GM21360 (cell line): ENCODE measurements at regions not wholly inside any gene's neighbourhood (a gene's known extent, or its start where the extent isn't known, plus 50 kb on each side); places are given as distances from the start of the nearest gene placed in this dataset.

ENCODE experiments used
- ATAC-seq: cut with Tn5 transposase; IDR thresholded peaks from one replicate; pipeline ENCODE4 v1.9.1; 2021; ENCODE audit warnings: mild to moderate bottlenecking, moderate library complexity; ENCODE audit not compliant: unreplicated experiment

DNA sequence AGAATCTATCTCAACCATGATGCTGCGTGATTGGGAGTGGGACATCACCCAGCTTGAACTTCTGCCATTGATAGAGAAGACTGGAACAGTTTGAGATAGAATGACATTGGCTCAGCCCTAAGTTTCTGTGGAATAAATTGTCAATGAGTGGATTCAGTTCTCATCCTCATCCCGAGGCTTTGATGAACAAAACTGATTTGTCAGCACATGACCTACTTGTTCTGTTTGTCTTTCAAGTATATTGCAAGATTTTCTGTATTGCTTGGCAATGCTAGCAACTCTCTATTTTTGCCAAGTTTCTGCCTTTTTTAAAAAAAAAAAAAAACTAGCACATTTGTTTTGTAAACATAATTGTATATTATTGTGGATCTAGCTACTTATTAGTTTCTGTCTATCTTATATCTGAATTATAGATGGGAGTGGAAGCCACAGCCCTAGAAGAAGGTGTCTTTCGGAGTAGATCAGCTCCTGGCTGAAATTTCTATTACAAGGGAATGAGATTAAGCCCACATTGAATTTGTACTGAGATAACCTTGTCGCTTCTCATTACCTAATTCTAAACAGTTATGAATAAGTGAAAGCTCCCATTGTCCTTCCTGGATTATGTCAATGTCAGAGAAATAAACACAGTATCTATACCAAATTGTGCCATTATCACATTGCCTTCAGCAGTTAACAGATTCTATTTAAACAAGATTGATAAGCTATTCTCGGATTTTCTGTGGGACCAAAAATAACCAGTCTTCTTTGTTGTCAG is 166.1 kb downstream of the TNFSF13B start:
- ATAC-seq: no peak

DNA sequence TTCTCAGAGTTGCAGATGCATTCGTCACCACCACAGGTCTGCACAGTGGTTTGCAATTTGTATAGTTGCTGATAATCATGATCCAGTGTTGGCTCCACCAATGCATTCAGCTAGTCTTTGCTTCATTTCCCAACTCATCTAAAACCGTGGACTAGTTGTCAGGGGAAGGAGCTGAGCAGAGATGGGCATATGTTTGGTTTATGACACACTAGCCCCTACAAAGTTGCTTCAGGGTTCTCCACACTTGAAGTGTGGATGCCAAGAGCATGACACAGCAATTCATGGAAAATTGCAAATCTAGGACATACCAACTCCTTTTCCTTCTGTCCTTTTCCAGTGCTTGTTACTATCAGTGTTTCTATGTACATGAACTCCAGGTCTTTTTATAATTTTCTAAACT is 168.0 kb downstream of the TNFSF13B start:
- ATAC-seq: no peak

DNA sequence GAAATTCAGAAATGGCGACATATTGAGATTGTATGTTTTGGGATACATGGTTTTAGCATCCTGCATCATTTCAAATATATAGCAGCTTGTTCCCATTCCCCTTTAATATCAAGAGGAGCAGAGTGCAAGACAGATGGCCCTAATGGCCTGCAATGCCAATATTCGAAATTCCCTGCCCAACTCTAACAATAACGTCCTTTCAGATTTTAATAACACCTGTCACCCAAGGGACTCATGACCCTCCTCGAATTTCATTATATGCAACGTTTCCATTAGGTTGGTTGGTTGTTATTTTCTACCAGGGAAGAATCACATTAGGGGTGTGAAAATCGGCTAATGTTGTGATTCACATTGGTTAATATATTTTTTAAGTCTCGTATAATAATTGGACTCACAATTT is 170.0 kb downstream of the TNFSF13B start:
- no peak for ATAC-seq

DNA sequence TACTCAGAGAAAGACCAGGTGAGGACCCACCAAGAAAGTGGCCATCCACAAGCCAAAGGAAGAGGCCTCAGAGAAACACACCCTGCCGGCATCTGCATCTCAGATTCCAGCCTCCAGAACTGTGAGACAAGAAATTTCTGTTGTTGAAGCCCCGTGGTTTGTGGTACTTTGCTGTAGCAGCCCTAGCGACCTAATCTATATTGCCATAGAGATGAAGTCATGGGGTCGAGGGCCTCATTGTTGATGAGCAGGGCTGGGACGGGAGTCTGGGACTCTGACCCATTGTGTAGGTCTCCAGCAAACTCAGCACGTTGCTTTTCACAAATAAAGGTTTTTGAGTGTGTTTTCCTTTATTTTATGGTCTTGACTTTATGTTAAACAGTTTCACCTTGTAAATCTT is 174.9 kb downstream of the TNFSF13B start:
- ATAC-seq: no peak

DNA sequence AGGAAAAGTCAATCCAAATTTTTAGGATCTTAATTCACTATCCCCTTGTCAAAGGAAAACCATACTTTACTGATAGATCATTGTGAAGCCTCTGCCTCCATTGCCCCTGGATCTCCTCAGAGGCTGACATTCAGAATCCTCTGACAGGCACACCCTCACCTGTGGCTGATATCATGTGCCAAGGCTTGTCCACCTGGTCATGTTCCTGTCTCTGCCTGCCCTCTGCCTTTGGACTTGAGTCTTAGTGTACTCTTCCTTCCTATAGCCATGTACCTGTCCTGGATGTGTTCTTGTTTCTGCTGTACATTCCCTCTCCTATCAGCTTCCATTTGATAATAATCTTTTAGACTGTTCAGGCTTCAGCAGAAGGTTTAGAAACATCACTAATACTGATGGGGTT is 179.4 kb downstream of the TNFSF13B start:
- ATAC-seq: no peak

DNA sequence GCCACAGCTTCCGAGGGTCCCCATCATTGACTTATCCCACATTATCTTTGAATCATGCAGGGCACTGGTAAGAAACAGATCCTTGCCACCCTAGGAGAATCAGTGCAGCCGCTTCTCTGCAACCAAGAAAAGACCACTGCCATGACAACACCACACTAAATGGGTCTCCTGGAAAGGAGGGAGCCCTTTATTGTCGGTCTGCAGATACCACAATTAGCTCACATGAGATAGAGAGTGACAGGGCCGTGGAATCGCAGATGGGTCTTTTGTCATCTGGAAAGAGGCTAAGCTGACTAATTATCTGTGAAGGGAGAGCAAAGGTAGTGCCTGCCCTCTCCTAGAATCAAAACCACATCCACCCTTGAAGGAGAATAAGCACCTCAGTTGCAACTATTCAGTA is 178.3 kb upstream of the MYO16 start:
- ATAC-seq: no peak

DNA sequence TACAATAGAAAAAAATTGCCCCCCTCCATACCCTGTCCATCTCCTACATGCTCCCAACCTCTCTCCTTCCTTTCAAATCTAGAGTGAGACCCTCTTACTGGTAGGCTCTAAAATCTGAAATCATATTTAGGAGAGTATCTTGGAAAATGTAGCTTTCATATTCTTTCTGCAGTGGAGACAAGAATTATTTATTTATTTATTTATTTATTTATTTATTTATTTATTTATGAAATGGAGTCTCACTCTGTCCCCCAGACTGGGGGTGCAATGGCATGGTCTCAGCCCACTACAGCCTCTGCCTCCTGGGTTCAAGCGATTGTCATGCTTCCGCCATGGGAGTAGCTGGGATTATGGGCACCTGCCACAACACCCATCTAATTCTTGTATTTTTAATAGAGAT is 174.1 kb upstream of the MYO16 start:
- ATAC-seq: no peak

DNA sequence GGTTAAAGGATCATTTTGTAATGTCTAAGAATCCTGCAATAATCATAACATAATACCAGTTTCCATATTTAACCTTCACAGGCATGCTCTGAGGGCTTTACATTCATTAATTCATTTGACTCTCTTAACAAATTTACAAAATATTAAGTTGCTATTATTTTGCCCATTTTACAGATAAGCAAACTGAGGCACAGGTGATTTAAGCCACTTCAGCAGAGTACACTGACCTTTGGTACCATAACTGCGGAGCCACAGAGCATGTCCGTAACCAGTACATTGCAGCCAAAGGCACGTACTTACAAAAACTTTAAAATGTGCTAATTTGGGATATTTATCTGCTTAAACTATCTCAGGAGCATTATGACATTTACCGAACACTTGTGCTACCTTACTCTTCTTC is 169.4 kb upstream of the MYO16 start:
- no peak for ATAC-seq

DNA sequence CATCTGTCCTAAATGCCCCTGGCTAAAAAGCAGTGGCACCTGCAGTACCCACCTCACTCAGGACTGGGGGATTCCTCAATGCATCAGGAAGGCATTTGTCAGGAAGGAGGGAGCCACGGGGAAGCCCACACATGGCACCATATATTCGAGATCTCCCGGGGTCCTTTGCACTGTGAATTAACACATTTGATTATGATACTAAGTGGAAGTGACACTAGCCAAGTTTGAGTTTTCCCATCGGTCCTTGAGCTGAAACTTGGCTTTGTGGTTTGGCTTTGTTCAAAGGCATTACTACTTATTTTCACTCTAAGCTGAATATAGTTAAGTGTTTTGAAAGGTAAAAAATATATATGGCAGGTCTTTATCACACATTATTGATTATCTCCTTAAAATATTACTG is 168.7 kb upstream of the MYO16 start:
- no peak for ATAC-seq

DNA sequence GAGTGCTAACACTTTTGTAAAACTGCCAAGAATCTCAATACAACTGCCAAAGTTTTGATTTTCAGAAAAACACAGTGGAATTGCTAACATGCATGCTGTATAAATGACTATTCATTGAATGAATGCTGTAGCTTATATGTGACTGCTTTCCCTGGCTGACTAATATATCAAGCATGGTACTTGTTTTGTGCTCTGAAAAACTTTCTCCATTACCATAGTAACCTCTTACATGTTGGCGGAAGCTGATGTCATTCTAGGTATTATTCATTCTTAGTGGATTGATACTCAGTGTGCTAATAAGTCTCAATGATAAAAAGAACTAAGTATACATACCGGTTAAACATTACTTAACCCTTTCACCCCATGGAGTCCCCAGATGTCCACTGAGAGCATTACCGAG is 166.1 kb upstream of the MYO16 start:
- ATAC-seq: no peak

DNA sequence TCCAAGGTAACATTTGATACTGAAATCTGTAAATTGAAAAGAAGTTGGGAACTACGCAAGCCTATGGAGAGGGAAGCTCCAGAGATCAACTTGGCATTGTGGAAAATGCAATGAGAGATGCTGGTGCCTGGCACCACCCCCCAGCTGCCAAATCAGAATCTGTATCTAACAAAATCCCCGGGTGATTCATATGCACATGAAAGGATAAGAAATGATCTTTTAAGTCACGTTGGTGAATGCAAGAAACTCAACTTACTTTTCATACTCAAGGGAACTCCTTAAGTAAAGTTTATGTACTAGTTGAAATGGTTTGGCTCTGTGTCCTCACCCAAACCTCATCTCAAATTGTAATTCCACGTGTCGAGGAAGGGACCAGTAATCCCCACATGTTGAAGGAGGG is 158.5 kb upstream of the MYO16 start:
- ATAC-seq: no peak

DNA sequence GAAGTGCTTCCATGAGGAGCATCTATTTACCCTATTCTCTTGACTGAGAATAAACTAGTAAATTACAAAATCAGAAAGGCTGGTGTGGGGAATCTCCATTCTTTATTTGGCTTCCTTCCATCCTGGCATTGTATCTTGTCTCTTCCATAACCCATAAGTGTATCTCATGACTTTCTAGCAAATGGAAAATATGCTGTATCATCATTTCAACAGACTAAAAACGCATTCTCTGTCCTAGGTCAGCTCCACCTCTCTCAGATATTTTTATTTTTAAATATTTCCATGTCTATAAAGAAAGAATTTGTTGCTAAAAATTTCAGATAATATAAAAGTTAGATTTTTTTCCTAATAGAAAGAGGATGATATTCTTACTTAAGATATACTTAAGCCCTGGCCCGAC is 154.2 kb upstream of the MYO16 start:
- ATAC-seq: no peak

DNA sequence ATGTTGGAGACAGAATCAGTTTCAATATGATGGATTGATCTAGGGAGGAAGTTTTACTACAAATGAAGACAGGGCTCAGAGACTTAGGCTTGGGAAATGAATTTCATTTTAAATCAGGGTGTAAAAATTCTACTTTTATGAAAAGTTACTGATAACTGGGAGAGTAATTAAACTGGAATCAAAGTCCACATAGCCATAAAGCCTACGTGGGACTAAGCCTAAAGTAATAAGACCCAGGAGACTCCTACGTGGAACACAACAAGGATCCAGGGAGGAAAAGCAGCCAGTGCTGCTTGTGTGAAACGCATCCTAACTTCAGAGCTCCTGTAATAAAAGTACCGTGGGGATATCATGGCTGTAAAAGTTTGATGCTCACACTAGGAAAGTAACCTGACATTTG is 152.0 kb upstream of the MYO16 start:
- ATAC-seq: no peak

DNA sequence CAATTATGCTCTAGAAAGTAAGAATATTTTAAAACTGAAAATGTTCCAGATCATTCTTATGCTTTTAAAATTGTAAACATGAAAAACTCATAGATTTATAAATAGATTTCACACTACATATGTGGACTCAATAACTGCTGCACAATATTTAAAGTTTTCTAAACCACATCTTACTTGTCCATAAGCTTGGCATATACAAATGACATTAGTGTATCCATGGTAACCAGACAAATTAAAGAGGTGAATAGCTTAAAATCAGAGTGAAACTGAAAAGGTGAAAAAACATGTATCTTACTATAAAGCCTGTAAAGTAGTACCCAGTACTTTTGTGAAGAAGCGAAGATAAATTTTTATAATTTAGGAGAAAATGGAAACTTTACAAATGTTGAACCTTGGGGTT is 151.2 kb upstream of the MYO16 start:
- no peak for ATAC-seq

DNA sequence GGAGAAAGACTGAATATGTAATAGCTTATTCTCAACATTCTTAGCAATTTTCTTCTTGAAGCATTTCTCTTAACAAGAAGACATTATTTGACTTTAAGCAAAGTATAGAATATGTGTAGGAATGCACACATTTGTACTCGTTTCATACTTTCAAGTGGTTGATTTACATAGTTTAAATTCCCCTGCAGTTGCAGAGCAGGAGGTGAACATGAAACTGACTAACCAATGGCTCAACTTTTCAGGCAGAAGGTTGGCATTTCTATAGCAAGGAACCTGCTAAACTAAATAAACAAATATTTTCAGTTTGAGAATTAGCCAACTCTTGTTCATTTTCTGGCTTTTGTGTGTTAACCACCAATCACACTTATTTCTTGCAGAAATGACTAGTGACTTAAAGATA is 145.4 kb upstream of the MYO16 start:
- no peak for ATAC-seq

DNA sequence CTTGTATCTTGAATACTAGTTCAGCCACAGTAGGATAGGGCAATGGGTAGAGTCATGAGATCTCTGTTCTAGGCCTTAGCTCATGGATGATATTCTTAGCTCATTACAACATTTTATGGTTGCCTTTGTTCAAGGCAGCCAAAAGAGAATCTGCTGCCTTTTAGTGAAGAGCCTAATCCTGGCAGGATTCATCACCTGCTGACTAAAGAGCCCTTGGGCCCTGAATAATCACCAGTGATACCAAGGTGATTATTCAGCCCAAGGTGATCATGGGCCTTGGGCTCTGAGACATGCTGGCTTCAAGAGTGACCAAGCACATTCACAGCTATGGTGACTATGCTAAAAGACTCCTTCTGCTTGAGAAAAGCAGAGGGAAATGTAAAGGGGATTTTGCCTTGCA is 143.3 kb upstream of the MYO16 start:
- ATAC-seq: no peak

DNA sequence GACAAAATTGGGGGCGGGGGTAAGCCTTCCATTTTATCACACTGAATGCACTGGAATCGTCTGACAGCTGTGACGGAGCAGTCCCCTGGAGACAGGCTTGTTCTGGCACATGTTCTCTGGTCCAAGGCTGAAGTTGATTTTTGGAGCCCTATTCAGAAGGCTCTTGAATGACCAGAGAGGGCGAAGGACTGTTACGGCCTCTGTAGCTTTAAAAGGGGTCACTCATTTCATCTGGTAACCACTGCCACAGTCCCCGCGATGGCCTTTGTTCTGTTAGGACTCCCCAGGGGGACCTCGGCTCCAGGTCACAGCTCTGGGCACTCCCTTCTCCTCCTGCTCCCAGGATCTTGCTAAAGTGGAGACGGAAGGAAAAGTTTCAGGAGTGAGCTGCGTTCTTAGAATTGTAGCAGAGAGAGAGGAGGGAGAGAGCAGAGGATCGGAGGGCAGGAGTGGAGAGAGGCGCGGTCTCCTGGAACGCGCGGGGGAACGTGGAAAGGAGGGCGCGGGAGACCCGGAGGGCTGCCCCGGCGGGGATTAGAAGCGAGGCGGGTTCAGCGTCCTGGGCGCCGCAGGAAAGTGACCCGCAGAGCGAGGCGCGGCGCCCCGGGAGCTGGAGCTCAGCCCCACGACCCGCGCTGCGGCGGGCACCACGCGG is 134.3 kb upstream of the MYO16 start:
- ATAC-seq: no peak

DNA sequence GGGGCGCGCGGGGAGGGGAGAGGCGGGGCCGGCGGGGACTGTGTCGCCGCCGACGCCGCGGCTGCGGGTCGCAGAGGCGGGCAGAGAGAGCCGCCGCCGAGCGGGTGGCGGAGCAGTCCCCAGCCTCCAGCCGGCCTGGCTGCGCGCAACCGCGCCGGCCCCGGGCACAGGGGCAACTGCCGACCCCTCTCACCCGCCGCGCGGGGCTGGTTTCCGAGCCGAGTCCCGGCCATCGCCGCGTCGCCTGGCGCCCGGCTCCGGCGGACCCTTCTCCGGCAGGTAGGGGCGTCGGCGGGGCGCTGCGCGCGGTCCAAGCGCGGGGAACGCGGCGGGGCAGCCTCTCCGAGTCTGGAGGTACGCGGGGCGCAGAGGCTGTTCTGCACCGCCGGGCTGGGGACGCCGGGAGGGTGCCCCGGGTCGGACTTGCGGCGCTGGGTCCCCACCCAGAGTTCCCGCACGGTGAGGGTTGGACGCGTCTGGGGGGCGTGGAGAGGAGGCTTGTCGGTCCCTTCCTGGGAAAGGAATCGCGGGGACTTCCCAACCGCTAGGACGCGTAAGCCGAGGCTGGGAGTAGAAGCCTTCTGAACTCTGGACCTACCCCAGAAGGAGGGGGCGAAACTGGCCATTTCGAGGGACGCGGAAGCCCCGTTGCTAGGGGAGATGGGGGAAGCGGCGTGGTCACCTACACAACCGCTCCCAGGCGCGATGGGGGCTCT is 133.6 kb upstream of the MYO16 start:
- ATAC-seq: no peak

DNA sequence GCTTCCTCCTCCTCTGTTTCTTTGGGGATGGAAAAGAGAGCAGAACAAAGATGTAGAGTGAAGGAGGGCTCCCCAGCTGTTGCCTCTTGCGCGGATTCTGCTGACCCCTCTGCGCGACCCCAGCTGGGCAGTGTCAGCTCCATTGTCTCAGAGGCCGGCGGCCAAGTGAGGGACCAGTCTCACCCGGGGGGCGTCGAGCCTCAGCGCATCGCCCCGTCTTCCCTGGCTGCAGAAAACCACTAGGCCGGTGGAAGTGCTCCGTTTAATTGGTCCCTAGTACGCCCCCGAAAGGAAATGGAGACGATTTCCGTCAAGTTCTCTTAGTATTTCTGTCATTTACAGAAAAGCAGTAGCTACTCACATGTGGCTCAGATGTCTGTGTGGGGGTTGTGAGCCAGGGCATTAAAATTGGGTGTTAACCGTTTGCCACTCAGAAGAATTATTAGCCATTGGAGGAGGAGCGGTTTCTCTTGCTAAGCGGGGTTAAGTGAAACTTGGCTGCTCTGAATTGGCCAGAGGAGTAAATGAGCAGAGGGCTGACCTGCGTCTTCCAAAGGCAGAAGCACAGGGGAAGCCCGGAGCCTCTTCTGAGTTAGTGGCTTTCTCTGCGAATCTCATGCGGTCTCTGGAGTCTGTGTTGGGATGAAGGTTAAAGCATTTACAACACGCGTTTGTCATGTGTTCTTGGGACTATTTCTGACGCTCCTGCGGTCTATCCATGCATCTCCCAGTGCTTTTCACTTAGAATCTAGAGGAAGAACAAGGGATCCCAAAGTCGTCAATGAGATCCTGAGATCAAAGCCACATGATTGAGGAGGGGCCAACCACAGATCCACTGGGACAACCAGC is 132.8 kb upstream of the MYO16 start:
- no peak for ATAC-seq

DNA sequence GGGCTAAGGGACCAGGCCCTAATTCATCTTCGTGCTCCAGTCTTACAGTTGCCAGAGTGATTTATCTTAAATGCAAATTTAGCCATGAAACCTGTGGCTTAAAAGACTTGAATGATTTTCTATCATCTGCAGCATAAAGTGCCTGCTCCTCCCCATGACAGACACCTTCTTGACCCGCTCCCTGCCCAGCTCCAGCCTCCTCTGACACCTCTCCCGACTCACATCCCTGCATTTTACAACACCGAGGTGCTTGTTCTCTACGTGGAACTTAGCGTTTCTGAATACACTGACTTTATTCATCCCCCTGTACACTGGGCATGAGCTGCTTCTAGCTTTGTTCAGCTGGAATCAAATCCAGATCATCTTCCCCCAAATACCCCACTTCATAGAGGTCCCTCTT is 128.7 kb upstream of the MYO16 start:
- ATAC-seq: no peak

DNA sequence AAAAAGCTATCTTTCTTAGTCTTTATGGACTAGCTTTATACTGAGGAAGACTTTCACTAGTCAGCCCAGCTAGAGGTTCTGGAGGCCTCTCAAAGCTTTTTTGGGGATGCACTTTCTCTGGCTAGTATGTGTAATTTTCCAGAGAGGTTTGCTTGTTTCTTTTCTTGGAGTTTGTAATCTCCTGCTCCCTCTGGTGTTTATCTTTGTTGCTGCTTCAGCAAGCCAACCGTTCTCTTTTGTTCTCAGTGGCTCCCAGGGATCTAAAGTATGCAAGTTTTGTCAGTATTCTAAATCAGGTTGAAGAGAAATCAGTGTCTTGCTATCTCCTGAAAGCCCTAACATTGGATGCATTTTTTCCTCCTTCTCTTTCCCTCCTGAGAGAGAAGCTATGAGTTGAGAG is 121.1 kb upstream of the MYO16 start:
- ATAC-seq: no peak
